Activated CD8-positive, alpha-beta memory T cell treated with anti-CD3 and anti-CD28 coated beads for 48 hours (primary cell): ENCODE measurements at regions not wholly inside any gene's neighbourhood (a gene's known extent, or its start where the extent isn't known, plus 50 kb on each side); places are given as distances from the start of the nearest gene placed in this dataset.
"Not testable (repeated sequence)": the region's sequence is repeated elsewhere in the genome, so short reads cannot be mapped to it uniquely, and the experiment has no call there.

Experiments used
- DNase-seq, 3 experiments: peaks; one replicate each; pipeline ENCODE4 v3.0.0-alpha.2; 2020; ENCODE audit warnings: low read depth in 2 of 3, low spot score in 2 of 3

DNA sequence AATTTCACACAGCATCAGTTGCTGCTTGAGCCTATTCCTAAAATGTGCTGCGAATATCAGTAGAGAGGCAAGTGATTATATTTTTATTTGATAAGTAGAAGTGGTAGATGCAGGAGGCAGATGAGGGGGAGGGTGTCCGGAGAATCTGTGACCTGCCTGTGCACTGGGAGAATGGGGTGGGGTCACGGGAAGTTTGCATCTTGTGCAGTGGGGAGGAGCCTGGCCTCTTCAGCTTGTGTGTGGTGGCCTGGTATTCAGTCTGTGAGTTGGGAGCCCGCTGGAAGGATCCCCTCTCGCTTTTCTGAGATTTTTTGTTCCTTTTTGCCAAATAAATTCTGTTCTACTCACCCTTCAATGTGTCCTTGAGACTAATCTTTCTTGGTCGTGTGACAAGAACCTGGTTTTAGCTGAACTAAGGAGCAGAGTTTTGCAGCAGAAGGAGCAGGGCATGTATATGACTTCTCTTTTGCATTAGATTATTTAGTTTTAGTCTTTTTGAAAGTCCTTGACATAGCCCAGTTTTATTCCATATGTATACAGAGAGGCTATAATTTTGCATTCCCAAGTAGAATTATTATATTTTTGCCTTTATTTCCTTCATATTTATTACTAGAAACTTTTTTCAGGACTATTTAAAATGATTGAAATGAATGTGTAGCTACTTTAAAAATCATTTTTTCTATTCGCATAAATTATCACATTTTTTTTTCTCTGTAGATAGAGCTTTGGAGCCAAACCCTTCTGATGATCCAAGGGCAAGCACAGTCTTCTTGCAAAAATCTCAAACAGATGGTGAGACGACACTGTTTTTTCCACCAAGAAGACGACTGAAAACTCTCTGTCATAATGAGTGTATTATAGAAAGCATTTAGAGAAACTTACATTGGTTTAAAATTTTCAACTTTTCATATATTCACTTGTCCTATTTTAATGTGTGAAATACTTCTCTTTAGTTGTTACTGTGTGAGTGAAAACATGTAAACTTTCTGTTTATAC is 1257.2 kb downstream of the UQCRFS1 start:
- no peak for DNase-seq

DNA sequence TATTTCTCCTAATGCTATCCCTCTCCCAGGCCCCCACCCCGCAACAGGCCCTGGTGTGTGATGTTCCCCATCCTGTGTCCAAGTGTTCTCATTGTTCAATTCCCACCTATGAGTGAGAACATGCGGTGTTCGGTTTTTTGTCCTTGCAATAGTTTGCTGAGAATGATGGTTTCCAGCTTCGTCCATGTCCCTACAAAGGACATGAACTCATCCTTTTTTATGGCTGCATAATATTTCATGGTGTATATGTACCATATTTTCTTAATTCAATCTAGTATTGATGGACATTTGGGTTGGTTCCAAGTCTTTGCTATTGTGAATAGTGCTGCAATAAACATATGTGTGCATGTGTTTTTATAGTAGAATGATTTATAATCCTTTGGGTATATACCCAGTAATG is 1270.3 kb downstream of the UQCRFS1 start:
- DNase-seq, result not testable (repeated sequence)

DNA sequence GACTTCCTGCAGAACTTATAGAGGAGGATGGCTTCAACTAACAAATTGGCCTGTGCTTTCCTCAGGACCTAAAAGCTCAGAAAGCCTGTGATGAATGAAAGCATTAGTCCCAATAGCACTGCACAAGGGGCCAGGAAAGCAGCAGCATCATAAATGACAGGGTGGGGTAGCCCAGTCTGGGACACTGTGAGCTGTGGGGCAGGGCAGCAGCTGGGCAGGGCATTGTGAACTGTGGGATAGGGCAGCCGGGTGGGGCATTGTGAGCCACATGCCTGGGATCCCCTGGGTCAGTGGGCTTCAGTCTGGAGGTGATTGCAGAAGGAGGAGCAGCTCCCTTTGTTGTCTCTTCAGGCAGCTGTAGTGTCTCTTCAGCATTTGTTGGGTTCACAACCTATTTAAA is 1276.8 kb downstream of the UQCRFS1 start:
- no peak for DNase-seq

DNA sequence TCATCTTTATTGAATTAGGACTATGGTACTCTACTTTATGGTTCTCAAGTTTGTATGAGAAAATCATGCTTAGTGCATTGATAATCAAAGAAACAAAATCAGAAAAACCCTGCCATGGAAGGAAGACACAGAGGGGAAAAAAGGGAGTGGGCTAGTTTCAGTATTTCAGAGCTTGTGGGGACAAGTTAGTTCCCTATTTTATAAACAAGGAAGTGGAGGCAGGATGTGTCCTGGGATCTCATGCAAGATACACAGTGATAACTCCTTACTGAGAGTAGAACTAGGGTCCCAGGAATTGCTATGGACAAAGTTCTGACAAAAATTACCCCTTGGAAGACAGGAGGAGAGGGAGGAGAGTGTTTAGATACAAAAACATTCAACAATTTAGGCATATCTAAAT is 1277.3 kb downstream of the UQCRFS1 start:
- DNase-seq, result no peak

DNA sequence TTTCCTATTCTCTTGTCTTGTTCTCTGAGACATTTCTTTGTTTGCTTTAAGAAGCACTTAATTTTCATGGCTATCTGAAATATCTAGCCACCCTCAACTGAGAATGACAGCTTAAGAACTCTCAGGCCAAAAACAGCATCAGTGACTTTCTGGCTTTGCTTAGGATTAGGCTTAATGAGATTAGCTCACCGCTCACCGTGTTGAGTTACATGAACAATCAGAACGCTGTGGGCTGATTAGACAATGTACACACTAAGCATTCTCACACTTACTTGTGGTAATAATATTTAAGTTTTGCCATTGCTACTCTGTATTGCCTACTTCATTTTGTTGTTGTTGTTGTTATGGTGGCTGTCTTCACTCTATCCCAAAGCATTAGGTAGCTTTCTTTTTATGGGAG is 1283.6 kb downstream of the UQCRFS1 start:
- no peak for DNase-seq

DNA sequence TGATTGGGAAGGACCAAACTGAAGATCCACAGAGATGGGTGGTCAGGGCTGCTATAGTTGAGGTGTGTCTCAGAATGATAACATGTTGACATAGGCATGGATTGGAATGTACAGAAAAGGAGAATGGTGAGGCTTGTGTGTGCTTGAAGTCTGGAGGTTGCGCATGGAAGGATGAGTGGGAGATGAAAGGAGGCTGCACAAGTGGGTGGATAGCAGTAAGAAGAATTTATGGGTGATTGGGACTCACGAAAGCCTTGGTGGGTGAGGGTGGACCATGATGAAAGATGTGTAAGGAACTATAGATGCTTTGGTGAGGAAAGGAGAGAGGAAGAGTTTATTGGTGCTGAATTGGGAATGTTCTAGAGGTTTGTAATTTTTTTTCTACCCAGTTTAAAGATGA is 1287.7 kb downstream of the UQCRFS1 start:
- no peak for DNase-seq

DNA sequence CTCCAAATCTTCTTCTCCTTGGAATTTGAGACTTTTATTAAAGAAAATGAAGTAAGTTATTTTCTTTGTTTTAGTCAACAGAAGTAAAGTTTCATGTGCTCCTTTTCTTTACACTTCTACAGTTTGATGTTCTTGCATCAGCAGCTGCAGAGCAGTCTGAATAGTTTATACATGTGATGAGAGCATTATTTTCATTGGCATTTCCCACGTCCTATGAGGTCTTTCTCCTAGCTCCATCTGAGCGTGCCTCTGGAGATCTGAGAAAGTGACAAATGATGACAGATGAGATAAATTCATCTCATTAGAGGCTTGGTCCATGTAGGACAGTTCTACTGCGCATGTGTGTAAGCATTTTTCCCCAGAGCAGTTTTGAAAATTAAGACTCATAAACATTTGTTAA is 1290.0 kb downstream of the UQCRFS1 start:
- no peak for DNase-seq

DNA sequence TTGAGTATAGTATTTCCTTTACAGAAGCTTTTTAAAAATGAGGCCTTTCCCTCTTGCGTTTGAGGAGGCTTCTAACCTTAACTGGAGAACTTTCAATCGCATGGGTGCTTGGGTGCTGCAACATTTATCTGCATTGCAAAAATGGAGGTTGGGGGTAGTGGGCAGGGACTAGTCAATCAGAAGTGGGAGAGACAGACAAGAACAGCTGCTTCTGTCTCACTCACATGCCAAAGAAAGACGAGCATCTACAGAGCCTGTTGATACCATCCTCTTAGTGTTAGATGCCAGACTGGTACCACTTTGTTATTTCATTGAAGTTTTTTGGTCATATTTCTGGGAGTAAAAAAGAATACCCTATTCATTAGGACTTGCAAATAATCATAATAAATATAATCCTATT is 1292.2 kb downstream of the UQCRFS1 start:
- DNase-seq, result no peak

DNA sequence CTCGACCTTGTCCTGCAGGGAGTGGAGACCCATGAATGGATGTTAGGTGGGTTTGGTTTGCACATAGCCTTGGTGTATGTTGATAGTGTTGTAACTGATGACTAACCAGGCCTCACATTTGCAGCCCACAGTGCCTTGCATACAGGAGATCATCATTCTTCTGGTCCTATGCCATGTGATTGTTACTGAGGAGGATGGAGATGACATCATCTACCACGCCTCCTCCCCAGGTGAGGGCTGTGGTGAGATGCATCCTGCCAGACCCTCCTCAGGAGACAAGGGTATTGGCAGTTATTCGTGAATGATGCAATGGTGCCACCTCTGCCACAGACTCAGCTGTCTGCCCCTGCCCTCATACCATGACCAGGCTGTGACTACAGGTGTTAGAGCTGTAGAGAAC is 1294.1 kb downstream of the UQCRFS1 start:
- DNase-seq, result no peak

DNA sequence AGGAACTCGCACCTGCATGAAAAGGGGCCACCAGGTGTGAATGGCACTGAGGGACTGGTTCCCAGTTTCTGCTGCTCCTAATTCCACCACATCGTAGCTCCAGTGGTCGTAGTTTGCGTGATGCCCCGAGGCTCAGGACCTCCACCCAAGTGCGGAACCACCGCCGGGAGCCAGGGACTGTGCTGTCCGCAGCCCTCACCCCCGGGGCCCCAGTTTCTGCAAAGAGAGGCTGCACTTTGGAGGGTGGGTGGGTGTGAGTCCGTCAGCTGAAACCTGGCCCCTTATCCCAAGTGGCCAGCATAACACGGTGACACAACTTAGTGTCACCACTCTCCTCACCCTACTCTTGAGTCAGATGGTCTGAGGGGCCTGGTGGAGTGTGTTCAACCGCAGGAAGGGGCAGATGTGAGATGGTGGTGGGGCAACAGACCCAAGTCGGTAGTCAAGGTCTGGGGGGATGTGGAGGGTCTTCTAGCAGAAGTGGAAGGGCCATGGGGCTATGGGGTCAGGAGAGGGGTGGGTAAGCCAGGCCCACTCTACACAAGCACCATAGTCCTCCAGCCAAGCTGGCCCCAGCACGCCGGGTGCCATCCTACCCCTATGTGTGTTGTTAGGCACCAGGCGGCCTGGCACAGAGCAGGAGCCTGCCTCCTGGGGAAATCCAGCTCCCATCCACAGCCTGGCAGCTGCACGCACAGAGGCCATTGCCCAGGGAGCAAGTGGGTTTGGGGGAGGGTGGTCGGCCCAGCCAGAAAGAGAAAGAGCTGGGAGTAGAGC is 1301.6 kb downstream of the UQCRFS1 start:
- DNase-seq, result no peak

DNA sequence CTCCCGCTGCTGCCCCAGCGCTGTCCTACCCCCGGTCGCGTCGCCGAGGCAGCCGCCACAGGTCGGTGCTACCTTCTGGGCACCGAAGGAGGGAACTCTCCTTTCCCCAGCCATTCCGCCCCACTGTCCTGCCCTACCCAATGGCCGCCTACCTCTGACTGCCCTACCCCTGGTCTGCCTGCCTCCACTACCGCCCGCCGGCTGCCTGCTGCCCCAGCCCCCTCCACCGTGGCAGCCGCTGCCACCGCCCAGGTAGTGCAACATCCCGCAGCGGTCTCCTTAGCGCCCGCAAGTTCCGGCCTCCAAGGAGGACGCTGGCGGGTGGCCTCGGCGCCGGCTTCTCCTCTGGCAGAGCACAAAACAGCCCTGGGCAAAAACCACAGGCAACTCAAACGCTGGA is 1303.1 kb downstream of the UQCRFS1 start:
- no peak for DNase-seq

DNA sequence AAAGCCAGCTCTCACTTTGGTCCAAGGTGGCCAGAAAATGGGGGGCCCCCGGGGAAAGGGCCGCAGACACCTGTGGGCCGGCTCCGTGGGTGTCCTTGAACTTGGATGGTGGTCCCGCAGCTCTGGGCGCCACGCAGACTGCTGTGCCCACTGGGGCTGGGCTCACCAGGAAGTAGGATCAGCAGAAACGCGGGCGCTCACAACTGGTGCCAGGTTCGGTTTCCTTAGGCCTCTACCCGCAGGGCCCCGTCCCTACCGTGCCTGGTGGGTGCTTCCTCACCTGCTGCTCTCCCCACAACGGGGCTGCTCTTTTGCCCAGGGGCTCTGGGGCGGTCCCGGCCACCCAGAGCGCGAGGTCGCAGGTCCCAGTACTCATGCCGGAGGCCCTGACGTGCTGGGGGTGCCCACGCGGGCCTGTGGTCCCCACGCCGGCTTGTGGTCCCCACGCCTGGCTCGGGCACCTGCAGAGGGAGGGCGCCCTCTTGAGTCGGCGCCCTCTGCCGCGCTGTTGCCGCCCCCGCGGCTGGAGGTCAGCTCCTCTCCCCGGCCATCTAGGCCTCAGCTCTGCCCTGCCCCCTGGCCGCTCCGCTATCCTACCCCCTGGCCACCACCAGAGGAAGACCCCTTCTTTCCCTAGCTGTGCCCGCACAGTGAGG is 1303.6 kb downstream of the UQCRFS1 start:
- no peak for DNase-seq

DNA sequence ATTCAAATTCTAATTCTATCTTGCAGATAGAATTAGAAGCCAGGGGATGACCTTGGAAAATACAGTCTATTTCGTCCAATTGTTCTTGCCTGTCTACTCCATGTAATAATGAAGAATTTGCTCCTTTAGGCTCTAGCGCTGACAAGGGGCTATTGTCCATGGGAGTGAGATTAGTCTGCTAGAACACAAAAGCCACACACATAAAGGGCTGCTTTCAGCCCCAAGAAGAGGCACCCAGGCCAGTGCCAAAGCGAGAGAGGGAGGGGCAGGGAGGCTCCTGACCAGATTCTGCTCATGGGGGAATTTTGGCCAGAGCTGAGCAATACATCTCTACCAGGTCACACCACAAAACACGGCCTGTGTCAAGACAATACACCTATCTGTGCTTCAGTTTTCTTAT is 1306.9 kb downstream of the UQCRFS1 start:
- DNase-seq, result no peak

DNA sequence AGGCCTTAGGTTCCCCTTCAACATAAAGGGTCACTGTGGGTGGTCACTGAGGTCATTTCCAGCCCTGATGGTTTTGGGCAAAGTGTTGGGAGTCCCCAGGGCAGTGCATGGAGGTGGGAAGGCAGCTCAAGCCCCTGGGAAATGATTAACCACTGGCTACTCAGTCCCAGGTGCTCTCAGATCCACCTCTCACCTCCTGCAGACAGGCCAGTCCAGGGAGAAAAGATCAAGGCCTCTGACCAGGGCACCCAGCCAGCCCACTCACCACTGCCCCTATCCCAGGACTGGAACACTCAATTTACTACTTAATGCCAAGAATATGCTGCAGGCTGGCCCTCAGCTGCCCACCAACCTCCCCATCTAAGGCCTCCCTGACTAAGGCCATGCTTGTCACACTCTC is 1307.9 kb downstream of the UQCRFS1 start:
- DNase-seq, result no peak

DNA sequence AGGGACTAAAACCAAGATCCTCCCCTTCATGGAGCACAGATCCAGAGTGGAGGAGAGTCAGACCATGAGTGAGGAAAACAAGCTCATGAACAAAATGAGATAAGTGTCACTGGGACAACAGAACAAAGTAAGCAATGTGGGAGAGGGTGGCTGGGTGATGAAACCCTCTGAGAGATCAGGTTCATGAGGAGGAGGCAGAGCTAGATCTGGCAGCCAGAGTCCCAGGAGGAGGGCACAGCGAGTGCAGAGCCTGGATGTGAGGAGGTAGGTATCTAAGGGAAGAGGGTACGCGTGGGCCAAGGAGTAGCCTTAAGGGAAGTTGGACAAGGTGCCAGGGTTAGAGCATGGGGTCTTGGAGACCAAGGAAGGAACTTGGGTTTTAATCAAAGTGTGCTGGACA is 1311.9 kb downstream of the UQCRFS1 start:
- no peak for DNase-seq

DNA sequence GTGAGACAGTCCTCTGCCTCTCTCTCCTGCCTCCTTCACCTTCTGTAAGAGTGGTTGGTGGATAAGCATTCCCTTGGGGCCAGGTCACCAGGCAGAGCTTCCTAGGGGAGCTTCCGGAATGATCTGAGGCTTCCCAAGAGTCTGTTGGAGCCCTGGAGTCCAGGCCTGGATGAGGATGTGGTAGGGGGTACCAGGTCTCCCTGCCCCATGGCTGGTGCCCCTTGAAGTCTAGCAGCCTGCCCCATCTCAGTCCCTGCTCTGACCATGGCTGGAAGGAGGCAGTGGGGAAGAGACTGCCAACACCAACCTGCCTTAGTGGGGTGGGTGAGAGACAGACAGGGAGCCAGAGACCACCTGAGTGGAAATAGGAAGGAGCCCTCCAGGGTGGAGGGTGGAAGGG is 1316.9 kb downstream of the UQCRFS1 start:
- no peak for DNase-seq

DNA sequence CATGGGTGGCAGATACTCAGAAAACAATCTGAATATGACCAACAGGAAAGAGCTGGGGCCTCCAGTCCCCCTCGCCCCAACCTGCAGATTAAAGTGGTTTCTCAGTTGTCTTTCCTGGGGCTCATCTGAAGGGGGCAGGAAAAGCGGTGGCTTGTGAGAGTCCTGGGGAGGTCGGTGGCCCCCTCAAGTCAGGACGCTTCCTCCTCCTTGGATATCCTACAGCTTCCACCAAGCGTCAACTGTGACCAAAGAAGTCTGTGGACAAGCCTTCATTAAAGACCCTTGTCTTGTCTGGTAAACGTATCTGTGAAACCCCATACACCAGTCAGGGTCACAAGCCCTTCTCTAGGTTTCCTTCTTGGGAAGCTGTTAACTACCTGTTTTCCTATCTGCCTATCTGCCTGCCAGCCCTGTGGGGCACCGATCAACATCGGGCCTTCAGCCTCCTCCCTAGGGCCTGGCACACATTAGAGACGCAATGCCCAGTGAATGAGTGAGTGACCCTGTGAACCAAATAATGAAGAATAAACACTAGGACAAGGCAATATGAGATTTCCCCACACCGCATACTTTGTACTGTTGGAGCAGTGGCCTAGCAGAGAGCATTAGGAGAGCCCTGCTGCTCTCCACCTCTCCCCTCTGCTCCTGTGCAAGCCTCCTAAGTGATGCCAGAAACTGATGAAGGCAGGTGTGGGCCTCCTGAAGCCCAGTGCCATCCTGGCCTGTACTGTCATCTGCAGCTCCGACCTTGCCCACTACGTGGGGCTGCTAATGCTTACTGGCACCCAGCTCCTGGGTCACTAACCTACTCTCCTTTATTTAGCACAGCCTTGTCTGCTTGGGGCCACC is 1317.8 kb downstream of the UQCRFS1 start:
- DNase-seq, result no peak

DNA sequence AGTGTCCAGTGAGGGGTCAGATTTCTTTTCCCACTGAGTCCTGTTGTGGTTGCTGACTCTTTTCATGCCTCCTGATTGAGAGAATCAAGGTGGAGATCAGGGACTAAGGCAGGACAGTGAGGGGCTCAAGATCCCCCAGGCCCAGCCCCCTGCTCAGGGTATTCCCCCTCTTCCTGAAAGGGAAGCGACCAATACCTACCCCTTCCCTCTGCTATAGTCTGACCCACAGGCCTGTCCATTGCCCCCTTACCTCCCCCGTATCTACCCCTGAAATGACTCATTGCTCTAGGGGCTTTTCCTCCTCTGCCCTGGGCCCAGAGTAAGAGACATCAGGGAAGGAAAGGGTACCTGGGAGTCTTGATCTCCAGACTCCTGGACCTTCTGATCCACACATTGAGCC is 1320.5 kb downstream of the UQCRFS1 start:
- no peak for DNase-seq

DNA sequence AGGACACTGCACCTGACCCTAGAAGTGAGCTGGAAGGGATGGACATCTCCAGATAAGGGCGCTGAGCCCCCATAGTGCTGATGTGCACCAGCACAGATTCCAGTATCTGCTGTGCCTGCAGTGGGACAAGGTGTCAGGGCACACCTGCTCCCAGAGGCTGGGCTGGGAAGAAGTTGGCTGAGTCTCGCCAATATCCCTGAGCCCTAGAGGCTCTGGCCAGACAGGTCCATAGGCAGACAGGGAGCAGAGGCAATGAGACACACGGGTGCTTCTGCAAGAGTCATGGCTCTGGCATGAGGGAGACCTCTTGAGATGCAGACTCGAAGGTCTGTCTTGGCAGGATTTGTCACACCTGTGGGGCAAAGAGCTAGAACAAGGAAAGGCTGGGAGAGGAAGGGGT is 1321.5 kb downstream of the UQCRFS1 start:
- no peak for DNase-seq

DNA sequence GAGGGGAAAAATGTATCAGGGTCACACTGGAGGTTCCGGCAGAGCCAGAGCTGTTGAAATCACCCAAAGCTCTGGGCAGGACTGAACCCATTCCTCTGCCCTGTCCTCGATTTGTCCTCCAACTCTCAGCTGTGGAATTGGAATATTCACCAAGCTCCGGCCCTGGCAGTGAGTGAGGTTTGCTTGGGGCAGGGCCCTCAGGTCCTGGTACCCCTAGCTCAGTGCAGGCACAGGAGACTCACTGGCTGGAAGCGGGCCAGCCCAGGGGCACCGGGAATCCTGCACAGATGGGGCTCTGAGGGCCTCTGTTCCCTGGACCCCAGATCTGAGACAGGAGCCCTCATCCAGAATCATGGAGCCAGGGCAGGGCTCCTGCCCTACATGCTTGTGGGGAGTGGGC is 1322.3 kb downstream of the UQCRFS1 start:
- no peak for DNase-seq

DNA sequence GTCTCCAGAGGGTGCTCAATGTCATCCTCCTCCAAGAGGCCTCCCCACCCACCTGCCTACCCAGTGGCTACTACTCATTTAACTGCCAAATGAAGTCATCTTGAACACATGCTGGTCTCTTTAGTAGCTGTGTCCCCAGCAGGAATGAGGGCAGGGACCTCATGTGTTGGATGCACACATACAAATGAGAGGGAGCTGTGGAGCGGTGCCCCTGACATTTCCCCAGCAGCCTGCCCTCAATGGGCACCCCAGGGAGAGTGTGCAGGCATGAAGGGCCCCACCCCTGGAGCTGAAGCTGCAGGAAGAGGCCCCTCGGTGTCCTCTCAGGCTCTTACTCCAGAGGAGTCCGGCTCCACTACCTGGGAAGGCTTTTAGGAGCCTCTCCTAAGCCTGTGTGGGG is 1322.7 kb downstream of the UQCRFS1 start:
- DNase-seq, result no peak
